IPS DF 4.7 (cell line): ENCODE measurements at regions not wholly inside any gene's neighbourhood (a gene's known extent, or its start where the extent isn't known, plus 50 kb on each side); places are given as distances from the start of the nearest gene placed in this dataset.

Source experiments
- DNase-seq: peaks from one replicate; pipeline ENCODE4 v3.0.0-alpha.2; 2013; ENCODE audit warnings: low spot score; ENCODE audit errors: extremely low read depth

DNA sequence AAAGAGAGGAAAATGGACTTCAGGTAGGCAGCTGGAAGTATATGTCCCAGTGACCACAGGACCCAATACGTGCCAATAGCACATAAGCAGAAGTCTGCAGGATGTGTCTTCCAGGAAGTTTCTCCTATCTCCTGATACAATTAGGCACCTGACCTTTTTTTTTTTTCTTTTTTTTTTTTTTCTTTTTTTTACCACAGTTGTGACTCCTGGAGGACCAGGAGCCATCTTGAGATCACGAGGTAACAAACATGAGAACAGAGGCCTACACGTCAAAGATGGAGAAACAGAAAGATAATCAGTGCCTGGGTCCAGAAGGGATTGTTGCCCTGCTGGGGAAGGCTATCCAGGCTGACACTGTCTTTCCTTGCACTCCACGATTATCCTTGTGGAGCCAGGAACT lies 312.4 kb upstream of the NEBL start:
- no peak for DNase-seq

DNA sequence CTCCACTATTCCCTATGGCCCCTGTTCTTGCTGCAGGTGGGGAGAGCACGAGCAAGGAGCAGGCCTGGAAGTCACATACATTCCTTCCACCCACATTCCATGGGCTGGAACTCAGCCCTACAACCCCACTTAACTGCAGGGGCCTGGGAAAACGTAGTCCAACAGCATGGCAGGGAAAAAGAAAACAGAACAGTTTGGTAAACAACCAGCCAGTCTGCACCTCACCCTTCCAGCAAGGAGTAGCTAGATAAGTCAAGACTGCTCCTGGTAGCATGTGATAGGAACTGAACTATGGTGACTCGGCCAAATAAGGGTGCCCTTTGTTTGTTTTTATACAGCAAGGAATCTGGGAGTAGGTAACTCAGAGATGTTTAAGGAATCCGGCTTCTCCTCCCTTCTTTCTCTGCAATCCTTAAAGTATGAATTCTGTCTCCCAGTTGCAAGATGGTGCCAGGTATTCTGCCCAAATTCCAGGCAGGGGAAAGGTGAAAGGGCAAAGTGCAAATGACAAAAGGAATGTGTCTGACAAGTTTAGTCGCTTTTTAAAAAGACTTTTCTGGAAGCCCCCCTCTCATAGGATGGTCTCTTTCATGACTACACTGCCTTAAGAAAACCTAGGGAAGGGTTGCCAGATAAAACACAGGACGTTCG lies 311.7 kb upstream of the NEBL start:
- no peak for DNase-seq

DNA sequence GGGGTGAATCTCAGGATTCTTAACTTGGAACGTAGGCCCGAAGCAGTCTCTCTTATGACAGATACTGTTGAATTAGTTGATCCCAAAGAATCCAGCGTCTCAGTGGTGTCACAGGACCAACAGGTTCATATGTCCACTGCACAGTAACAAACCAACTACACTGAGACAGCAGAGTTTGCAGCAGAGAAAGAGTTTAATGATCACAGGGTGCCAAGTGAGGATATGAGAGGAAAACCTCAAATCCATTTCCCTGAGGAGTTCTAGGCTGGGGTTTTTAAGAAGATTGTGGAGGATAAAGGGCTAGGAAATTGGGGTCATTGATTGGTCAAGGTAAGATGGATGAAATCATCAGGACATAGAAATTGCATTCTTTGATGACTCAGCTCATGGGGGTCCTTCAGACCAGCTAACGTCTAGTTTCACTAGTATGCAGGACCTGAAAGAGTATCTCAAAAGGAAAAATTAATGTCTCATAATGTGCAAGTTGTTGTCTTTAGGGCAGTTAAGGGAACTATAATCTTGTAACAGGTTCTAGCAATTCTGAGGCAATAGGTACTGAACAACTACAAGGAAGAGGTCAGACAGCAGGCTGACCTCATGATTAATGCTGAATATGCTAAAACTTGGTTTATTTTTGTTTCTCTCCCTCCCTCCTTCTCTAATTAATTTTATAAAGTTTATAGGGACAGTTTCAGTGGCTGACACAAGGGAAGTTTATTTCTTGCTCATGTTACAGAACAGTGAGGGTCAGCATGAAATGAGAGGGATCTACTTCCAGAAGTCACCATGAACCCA lies 310.9 kb upstream of the NEBL start:
- no peak for DNase-seq

DNA sequence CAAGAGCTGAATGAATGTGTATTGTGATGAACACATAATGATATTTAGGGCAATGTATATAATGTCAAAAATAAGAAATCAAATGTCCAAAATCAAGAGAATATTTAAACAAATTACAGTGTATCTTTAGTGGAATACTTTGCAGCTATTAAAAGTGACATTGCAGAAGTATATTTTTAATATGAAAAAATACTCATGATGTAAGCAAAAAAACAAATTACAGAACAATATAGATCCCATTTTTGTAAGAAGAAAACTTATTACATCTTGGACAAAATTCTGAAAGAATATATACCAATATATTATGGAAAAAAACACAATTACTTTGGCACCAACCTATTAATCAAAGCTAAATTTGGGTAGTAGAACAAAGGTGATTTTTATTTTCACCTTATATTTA lies 308.2 kb upstream of the NEBL start:
- no peak for DNase-seq

DNA sequence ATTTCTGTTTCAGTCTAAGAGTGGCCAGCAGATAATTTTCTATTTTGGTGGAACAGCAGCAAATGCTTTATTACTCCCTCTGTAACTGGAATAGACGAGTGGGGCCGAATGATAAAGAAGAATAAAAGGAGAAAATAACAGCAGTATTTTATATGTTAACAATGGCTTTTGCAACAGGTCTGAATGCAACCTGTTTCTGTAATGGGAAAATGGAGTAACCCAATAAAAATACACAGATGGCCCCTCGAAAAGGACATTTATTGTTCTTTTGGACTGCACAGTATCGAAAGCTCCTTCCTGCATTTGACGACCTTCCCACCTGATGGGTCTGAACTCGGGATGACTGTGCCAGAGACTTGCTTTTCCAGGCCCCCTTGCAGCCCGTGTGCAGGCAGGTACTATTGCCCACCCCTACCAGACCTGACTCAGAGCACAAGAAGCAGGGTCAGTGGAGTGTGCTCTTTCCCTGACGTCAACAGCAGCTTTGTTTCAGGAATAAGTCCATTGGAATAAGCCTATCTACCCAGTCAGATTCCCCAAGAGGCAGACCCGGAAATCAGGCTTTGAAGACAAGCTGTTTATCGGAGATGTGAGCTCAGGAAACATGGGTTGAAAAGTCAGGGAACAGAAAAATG lies 306.5 kb upstream of the NEBL start:
- DNase-seq = no peak

DNA sequence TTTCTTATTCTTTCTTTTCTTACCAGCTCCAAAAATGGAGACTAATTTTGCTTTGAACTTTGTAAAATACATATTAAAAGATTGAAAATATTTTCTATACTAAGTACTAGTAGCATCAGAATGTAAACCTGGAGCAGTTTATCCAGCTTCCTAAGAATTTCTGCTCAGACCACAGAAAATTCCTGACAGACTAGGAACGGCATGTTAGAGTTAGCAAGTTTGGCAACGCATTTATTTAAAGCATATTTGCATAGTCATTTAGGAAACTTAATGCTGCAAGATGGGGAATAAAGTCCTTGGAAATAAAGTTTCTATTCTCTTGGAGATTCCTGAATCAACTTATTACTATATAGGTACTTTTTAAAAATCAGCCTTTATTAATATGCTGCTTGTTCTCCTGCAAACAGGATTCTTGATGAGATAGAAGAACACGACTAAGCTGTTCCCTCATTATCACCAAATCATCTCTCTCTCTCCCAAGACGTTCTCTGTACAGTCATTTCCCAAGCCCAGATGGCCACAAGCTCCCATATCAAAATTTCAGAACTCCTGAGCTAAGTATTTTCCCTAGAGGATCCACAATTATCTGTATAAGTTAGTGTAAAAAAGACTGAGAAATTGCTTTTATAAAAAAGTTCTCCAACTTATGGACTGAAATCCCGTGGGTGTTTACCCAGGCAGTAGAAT lies 305.8 kb upstream of the NEBL start:
- no peak for DNase-seq

DNA sequence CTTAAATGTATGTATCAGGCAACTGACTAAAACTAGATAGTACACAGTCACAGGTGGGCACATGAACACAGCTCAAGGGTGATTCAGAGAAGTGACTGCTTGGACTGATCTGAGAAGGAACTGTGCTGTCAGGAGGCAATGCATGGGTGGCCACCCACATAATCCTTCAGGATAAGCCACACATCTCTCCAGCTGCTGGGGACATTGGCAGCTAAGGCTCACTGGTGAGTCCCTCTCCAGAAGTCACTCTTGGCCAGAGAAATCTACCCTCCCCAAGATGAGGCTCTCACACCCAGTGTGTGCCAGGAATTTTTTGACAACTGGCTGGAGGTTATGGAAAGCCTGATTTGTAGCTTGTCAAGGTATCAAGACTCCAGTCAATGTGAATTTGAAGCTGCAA lies 302.4 kb upstream of the NEBL start:
- no peak for DNase-seq

DNA sequence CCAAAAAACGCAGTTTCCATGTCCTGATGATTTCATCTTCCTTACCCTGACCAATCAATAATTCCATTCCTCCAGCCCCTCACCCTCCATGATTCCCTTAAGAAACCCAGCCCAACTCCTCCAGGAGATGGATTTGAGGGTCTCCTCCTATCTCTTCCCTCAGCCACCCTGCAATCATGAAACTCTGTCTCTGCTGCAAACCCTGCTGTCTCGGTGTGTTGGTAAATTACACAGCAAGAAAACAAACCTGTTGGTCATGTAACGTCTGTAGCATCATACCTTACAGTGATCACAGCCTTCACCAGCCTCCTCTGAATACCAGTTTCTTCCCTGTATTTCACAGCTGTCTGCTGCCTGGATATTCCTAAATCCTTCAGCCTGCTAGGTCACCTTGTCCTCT lies 300.7 kb upstream of the NEBL start:
- no peak for DNase-seq

DNA sequence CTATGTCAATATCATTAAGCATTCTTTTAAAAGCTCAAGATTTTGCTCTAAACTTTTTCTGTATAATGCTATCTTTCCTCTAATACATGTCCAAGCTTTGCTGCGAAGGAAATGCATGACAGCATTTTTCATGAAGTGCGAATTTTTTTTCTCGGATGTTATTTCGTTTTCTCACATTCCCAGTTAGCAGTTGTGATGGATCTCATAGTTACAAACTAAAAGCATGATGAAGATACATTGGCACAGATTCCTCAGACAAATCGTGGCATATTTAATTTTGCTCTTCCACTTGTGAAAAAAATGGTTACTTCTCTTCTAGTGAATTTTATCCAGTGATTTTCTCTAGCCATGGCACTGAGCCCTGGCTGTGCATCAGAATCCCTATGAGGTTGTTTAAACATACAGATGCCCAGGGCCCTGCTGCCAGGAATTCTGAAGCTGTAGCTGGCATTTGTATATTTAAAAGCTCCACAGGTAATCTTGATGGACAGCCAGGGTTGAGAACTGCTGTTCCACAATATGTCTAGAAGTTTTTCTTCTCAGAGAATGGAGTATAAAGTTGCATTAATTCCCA lies 299.8 kb upstream of the NEBL start:
- no peak for DNase-seq

DNA sequence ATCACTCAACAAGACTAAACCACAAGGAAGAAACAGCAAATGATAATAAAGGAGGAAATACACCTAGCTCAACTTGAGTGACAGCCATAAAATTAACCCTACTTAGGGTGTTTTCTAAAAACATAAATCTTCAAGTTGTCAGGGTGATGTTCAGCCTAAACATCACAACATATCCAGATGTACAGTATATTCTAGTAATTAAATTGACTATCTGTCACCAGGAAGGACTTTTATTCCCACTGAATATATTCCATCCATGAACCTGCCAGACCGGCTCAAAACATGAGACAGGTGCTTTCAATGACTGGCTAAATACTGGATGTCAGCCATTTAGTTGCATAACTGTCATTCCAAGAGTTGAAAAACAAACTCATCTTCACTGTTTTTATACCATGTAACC lies 298.1 kb upstream of the NEBL start:
- no peak for DNase-seq

DNA sequence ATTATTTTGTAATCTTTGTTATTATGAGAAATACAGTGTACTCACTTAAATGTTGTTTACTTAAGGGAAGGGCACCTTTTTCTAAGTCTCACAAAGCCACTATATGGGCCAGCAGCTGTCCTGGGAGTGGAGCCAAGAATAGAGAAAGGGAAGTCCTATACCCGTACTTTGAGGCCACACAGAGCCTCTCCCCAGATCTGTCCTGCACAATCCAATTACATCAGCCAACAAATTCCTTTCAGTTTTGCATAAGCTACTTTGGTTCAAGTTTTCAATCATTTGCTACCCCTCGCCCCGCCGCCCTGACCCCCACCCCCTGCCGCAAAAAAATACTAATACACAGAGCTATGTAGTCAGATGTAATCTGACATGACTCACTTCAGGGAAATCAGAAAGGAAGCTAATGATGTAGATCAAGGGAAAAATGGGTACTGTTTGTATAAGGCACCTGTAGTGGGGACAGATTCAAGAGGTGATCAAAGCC lies 297.4 kb upstream of the NEBL start:
- DNase-seq = no peak

DNA sequence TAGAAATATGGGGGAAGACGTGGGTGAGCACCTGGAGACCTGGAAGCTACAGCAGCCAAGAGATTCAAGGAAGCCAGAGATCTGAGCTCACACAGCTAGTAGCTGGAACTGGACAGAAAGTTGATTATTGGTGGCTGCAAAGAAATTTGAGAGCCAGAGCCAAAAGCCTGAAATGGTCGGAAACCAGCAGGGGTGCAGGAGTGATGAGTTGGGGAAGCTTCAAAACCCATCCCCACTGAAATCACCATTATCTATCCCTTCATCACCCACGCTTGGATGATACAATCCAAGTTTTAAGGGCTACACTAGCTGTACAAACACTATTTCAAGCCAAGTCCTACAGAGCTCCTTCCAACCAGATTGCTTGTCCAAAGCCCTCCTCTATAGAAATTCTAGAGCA lies 296.1 kb upstream of the NEBL start:
- DNase-seq = no peak

DNA sequence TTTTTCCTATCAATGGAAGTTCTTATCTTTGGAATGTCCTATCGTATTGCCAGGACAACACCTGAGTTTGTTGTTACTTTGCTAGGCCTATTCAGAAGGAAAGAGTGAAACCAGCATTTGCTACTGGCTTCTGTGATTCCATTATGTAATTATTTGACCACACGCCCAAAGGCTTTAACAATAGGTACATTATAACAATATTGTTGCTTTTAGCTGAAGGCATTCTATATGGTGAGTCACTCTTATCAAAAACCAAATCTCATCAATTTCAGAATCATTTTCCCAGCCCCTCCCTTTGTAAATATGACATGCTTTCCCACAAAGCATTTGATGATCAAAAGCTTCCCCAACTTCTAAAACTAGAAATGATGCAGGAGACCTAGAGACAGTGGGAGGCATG lies 294.4 kb upstream of the NEBL start:
- no peak for DNase-seq

DNA sequence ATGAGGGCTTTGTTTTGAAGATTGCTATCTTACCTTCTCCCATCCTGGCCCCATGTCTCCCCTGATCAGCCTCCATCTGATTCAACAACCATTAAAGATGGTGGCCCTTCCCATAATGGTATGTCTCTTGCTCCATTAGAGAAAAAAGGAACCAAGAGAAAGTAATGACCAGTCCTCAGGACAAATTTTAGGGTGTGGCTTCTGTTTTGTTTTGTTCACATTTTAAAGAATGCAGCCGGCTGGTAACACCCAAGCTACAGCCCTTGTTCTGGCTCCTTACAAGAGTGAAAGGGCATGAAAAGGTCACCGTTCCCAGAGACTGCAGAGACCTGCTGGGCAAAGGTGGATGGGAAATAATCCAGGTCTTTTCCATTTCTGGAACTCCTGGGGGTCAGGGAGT lies 287.9 kb upstream of the NEBL start:
- no peak for DNase-seq

DNA sequence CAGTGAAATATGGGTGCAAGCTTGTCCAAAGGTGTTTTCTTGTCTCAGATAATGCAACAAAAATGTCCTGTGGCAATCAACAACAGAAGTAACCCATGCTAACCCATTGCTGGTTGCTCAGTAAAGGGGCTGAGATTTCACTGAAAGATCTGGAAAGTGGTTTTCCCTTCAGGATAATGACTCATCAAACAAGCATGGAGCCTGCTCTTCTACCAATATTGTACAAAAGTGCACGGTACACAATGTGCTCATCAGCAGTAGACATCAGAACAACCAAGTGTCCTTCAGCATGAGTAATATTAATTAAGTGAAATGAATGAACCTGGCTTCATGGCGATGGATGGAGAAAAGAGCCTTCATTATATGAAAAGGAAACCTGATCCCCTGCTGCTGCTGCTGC lies 287.1 kb upstream of the NEBL start:
- DNase-seq = no peak

DNA sequence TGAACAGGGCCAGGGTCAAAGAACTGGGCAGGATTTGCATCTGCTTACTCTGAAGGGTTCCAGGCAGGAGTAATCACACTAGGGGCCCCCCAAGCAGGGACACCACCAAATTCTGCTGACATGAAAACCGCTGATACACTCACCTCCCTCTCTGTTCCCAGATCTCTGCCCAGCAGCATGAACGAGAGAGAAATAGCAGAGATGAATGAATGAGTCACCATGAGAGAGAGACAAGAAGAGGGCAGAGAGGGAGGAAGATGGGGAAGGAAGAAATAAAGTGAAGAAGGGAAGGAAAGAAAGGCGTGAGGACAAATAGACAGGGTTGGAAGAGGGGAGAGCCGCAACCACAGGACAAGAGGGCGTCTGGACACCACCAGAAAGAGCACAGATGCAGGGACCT lies 285.9 kb upstream of the NEBL start:
- DNase-seq = no peak

DNA sequence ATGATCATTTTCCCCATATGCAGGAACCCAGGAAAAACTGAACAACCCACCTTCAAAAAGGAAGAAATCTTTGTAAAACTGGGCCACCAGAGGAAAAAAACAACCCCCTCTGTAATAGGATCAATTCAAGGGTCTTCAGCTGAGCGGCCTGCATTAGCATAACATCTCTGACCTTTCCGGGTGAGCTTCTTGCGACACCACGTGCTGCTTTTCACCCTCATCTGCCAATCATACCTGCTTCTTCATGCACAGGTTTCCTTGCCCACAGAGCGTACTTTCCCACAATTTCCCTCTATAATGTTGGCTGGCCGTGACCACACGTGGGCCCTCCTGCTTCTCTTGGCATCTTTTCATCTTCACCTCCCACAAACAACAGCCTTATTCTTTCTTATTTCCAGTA lies 284.3 kb upstream of the NEBL start:
- no peak for DNase-seq

DNA sequence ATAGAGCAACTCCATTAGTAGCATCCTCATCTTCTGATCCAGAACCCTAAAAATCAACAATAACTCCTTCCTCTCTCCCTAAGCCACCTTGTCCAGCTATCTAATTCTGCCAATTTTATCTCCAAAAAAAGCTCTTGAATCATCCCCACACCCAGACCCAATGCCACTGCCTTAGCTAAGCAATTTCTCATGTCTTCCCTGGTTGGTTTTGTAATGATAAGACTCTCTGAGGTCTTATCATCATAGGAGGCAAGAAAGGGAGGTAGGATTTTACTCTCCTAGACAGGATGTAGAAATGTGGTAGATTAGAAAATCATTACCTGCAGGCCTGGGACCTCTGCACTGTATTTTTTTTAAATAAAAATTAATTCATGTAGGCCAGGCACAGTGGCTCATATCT lies 283.5 kb upstream of the NEBL start:
- DNase-seq = no peak

DNA sequence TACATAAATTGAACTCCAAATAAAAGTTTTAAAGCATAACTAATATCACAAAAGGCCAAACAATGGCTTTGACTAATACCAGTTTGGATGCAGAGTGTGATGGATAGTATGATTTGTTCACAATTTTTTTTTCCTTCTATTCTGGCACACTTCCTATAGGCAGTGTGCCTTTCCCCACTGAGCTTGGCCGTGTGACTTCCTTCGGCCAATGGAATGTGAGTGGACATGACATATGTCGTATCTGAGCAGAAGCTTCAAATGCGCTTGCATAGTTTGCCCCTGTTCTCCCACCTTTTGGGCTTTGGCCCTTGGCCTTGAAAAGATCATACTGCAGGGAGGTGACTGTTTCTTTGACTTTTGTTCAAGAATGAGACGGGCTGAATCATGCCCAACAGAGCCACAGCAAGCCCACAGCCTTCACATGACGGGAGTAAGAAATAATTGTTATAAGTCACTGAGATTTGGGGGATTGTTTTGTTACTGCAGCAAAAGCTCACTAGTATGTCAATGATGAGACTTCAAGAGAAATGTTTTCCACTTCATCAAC lies 279.9 kb upstream of the NEBL start:
- DNase-seq = no peak

DNA sequence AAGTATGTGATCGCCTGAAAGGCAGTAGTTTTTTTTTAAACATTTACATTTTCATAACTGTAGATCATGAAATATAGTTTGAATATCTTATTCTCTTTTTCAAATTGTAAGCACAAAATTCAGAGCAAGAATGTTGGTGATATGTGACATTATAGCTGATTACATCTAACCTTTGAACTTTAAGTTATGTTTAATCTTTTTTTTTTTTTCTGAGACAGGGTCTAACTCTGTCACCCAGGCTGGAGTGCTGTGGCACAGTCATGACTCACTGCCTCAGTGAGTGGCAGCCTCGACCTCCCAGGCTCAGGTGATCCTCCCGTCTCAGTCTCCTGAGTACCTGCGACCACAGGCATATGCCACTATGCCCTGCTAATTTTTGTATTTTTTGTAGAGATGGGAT lies 278.7 kb upstream of the NEBL start:
- DNase-seq = no peak

DNA sequence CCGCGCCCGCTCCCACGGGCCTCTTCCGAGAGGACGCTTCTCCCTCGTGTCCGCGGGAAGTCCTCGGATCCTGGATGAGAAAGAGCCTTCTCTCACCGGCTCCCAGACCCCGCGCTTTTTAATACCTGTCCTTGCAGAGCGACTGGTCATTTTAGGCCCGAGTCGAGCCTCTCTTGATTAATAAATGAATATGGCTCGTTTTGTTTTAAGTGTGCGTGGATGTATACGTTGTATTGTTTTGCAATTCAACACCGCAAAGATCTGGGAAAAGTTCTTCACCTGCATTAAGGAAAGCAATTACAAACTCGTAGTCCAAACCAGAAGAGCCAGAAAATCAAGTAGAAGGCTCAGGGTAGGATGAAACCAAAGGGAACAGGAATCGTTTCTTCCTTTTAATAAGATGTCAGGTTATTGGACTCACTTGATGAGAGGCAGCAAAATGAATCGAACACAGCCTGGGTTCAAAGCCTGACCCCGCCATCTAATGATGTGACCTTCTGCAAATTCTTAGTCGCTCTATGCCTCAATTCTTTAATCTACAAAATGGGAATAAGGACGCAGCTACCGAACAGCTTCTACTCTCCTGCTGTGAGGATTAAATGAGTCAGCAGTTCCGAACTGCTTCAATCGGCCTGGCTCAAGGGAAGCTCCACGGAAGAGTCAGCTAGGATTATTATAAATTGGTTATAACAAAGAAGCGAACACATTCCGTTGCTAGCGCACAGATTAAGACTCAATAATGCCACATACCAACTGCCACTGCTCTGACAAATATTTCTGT lies 277.8 kb upstream of the NEBL start:
- DNase-seq = no peak
